ENCODE measurements at regions not wholly inside any gene's neighbourhood (a gene's known extent, or its start where the extent isn't known, plus 50 kb on each side); places are given as distances from the start of the nearest gene placed in this dataset.

DNA sequence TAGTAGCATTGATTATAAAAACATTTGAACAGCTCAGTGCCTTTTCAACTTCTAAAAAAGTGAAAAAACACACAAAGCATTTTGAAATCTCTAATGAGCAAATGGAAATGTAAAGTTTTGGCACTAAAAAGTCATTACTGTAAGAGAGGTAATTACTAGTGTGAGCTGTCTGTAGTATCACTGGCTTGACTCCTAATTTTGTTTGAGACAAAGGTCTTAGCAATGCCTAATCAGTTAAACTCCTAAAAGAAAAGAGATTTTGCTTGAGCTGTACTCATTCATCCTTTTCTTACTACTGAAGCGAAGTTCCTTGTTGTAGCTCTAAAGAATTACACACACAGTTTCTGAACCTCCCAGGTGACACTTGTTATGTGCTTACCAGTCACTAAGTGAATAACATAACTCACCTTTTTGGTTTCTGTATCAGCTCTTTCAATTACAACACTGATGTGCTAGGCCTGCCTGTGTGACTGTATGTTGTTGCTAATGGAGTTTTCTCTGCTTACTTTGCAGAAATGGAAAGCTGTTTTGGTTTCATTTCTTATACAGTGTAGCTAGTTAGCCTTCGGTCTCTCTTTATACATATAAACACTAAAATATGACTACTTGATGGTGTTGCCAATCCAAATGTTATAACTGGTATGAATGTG, 924.4 kb upstream of the TENM4 start:
- FAIRE-seq: no peak
- DNase-seq (ENCODE audit: insufficient read length, low spot score): no peak

DNA sequence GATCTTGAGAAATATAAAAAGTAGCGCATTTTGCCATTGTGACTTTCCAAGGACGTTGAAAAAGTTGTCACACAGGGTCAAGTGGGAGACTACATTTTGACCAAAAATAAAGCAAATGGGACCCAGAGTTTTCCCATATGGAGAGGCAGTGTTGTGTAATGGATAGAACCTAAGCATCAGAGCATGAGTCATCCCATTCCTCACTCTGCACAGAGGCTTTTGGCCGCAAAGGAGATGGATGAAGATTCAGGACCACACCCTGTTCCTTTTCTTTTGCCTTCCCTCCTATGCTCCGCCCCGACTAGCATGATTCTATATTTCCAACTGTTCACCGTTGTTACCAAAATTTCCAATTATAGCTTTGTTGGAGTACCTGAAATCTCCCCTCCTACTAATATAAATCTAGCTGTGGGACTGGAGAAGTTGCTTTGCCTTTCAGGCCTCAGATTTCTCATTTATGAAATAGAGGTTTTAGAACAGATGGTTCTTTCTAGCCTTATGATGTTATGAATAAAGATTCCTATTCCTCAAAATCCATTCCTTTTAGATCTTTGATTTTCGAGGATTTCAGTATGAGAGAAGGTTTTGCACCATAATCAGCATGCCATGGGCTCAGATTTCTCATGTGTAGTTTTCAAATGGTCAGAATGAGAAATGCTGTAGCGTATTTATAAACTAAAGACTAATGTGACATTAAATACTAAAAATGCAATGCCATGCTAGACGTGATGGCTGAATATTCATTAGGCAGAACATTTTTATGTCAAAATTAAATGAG, 921.9 kb upstream of the TENM4 start:
- DNase-seq (ENCODE audit: insufficient read length, low spot score): no peak
- FAIRE-seq: no peak

- FAIRE-seq: no peak
Measured at GRCh38 chr11:80355251-80355650, 914.4 kb upstream of the TENM4 start.

GRCh38 chr11:80350541-80350940, 909.7 kb upstream of the TENM4 start:
- DNase-seq (ENCODE audit: insufficient read length, low spot score) (no peak), FAIRE-seq (no peak)

More at GRCh38 chr11:80355251-80355650, 914.4 kb upstream of the TENM4 start:
- no peak for DNase-seq (ENCODE audit: insufficient read length, low spot score)

GRCh38 chr11:80349997-80350396, 909.2 kb upstream of the TENM4 start:
- no peak for DNase-seq (ENCODE audit: insufficient read length, low spot score)
- FAIRE-seq: no peak

- DNase-seq (ENCODE audit: insufficient read length, low spot score): no peak
- FAIRE-seq: no peak
Measured at GRCh38 chr11:80346353-80347059, 905.7 kb upstream of the TENM4 start.

- no peak for DNase-seq (ENCODE audit: insufficient read length, low spot score)
- FAIRE-seq: no peak
Measured at GRCh38 chr11:80343436-80343835, 902.6 kb upstream of the TENM4 start.

DNA sequence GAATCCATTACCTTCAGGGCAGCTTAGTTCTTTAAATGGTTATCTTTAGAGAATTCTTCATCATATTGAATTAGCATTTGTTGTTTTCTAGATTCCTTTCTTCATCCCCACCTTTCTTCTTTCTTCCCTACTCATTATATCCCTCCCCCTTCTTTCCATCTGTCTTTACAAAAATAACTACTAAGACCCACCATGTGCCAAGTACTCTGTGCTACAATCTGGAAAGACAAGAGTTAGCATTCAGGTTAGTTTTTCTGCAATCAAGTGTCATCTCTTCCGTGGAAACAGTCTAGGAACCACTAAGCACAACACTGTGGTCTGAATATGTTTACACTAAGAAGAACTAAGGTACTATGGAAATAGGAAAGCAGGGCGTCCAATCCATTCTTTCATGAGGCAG, 897.4 kb upstream of the TENM4 start:
- no peak for DNase-seq (ENCODE audit: insufficient read length, low spot score)
- no peak for FAIRE-seq

DNA sequence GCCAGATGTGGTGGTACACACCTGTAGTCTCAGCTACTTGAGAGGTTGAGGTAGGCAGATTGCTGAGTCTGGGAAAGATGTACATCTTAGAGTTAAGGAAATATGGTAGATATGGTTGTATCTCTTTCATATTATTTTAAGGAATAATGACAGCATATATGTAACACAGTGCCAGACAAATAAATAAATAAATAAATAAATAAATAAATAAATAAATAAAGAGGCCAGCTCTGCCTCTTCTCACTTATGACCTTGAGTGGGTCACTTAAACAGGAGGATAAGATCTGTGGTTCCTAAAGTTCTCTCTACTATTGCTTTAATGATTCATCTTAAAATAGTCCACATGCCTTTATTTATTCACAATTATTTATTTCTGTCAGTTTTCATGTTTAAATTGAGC, 890.9 kb upstream of the TENM4 start:
- DNase-seq (ENCODE audit: insufficient read length, low spot score) (no peak), FAIRE-seq (no peak)

- no peak for FAIRE-seq
Measured at GRCh38 chr11:80330264-80330663, 889.4 kb upstream of the TENM4 start.

DNA sequence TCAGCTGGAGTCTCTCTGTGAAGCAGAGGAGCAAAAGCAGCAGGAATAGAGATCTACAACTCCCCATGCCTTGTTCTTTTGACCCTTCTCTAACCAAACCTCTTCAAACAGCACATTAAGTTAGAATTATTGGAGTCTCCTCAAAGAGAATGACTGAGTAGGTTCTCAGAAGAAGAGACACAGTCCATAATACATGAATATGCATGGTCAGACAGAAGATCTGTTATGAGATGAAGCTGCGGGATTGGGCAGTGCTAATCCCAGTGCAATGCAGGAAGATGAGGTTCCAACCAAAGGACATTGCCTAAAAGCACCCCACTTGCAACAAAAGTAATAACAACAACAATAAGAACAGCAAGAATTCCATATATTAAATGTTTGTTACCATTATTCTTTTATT, 887.9 kb upstream of the TENM4 start:
- no peak for DNase-seq (ENCODE audit: insufficient read length, low spot score)
- FAIRE-seq: no peak

More at GRCh38 chr11:80330264-80330663, 889.4 kb upstream of the TENM4 start:
- no peak for DNase-seq (ENCODE audit: insufficient read length, low spot score)

GRCh38 chr11:80327956-80328614, 887.3 kb upstream of the TENM4 start:
- no peak for FAIRE-seq
- DNase-seq (ENCODE audit: insufficient read length, low spot score): no peak

GRCh38 chr11:80321786-80322185, 881.0 kb upstream of the TENM4 start:
- FAIRE-seq: no peak
- no peak for DNase-seq (ENCODE audit: insufficient read length, low spot score)

- FAIRE-seq (no peak), DNase-seq (ENCODE audit: insufficient read length, low spot score) (no peak)
Measured at GRCh38 chr11:80320765-80321164, 879.9 kb upstream of the TENM4 start.

DNA sequence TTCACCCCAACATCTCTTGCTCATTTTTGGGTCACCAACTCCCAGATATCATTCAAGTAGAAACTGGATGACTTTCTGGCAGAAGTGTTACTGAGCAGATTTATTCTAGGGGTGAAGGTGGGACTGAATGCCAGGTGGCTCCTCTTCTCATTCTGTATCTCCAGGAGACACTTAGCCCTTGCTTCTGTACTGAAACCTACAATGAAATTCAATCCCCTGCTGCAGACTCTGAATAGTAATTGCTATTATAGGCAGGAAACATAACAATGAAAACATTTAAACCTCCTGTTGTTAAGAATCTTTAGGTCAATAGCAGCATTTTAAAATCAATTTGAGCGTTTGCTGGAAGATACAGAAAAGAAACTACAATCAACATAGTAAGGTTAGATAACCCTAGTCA, 879.4 kb upstream of the TENM4 start:
- DNase-seq (ENCODE audit: insufficient read length, low spot score): no peak
- FAIRE-seq: no peak

DNA sequence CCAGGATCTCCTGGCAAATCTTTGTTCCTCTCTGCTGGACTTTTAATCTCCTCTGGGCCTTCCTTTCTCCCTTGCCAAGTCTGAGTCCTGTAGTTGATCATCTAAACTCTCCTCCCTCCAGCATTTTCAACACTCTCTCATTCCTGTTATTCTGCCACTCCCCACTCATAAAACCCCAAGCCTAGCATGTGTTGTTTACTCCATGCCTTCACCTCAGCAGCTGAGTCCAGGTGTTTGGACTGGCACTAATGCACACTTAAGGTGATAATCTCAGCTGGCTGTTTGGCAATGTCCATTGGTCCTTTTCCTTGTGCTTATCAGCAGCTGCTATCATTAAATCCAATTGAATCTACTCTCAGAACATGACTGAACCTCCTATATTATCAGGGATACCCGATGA, 876.8 kb upstream of the TENM4 start:
- DNase-seq (ENCODE audit: insufficient read length, low spot score): no peak

DNA sequence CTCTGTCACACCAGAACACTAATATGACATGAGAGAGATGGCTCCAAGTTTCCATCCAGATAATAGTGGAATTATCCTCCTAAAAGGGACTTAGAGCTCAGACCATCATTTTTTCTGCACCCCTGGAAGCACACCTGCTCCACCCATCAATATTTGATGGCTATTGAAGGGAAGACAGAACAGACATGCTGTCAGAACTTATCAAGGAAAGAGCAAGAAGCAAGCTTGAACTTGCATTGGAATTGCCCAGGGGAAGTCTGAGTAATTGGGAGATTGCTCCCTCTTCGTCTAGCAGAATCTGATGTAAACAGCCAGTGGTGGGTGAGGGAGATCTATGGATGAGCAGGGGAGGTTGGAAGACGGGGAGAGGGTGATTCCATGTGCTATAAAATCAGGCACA, 874.4 kb upstream of the TENM4 start:
- FAIRE-seq (no peak), DNase-seq (ENCODE audit: insufficient read length, low spot score) (no peak)

More for the DNA sequence above, 876.8 kb upstream of the TENM4 start:
- no peak for FAIRE-seq

DNA sequence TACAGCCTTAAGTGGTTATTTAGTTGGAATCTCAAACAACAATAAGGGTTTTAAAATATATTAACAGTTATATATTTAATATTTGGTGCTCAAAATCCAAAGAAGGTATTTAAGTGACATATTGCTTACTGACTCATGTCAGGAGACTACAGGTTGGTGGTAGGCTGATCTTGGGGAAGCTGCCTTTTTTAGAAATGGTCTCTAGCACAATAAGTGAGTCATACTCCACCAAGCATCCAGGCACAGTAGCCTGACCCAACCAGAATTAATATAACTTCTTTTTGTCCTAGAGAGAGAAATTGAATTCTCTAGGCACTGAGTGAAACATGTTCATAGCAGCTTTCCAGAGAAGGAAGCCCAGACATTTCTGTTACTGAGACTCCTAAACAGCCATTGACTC, 868.5 kb upstream of the TENM4 start:
- DNase-seq (ENCODE audit: insufficient read length, low spot score) (no peak), FAIRE-seq (no peak)

DNA sequence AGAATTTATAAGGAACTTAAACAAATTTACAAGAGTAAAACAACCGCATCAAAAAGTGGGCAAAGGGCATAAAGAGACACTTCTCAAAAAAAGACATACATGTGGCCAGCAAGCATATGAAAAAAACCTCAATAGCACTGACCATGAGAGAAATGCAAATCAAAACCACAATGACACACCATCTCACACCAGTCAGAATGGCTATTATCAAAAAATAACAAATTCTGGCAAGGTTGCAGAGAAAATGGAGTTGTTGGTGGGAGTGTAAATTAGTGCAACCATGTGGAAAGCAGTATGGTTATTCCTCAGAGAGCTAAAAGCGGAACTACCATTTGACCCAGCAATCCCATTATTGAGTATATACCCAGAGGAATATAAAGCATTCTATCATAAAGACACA, 866.8 kb upstream of the TENM4 start:
- DNase-seq (ENCODE audit: insufficient read length, low spot score) (no peak), FAIRE-seq (no peak)

GRCh38 chr11:80297858-80298632, 857.2 kb upstream of the TENM4 start:
- DNase-seq (ENCODE audit: insufficient read length, low spot score): peak; percentile 2
- FAIRE-seq: no peak
